Endothelial cell of umbilical vein (primary cell): ENCODE measurements at regions not wholly inside any gene's neighbourhood (a gene's known extent, or its start where the extent isn't known, plus 50 kb on each side); places are given as distances from the start of the nearest gene placed in this dataset.

Source experiments
- BruUV-seq: library from RNA; stranded (reverse); fragments of 400-500 nt; replicated peaks from 2 replicates; lab custom pipeline; 2021; lab: Mats Ljungman, UMichigan
- CTCF ChIA-PET: fragments of 300-600, 350-600 bp; sonication (Branson Sonifier 250); formaldehyde crosslinking; loops from one replicate; lab custom pipeline; 2021; ENCODE audit warnings: antibody characterized with exemption, inconsistent platforms; lab: Charles Lee
- POLR2A ChIA-PET: fragments of 300-600, 350-600 bp; sonication (Branson Sonifier 250); formaldehyde crosslinking; loops from one replicate; lab custom pipeline; 2021; ENCODE audit warnings: antibody characterized with exemption, inconsistent platforms; lab: Charles Lee
- DNase-seq: peaks from one replicate; pipeline ENCODE4 v3.0.0-alpha.2; 2011; ENCODE audit warnings: low read depth, low spot score
- FAIRE-seq: peaks from 2 replicates; lab custom pipeline; 2011; peaks lifted over from hg19 to GRCh38; lab: Jason Lieb, UNC
- H2AFZ ChIP-seq: 2 replicates; pipeline ENCODE4 v1.6.0; 2012; ENCODE audit warnings: low read depth, low read length, control low read depth, inconsistent platforms
- H3K27ac ChIP-seq: 2 replicates; pipeline ENCODE4 v1.5.1; 2011; ENCODE audit warnings: low read depth, mild to moderate bottlenecking, control low read depth, low read length, moderate library complexity; ENCODE audit not compliant: insufficient read depth
- H3K27me3 ChIP-seq, 2 experiments: 2 replicates each; pipeline versions ENCODE4 v1.6.0 to v1.6.1; 2011; ENCODE audit warnings: low read length in 2 of 2, mixed read lengths in 1 of 2; ENCODE audit not compliant: control insufficient read depth in 2 of 2, insufficient read depth in 2 of 2
- H3K36me3 ChIP-seq, 2 experiments: 2 replicates in 1 of 2; 3 replicates in 1 of 2; pipeline ENCODE4 v1.5.1; 2011; ENCODE audit warnings: low read length in 2 of 2, mild to moderate bottlenecking in 1 of 2, moderate library complexity in 1 of 2; ENCODE audit not compliant: control insufficient read depth in 2 of 2, insufficient read depth in 2 of 2; ENCODE audit errors: extremely low read depth in 1 of 2
- H3K4me1 ChIP-seq: 3 replicates; pipeline ENCODE4 v1.5.1; 2011; ENCODE audit warnings: mild to moderate bottlenecking, low read length; ENCODE audit not compliant: control insufficient read depth, insufficient read depth; ENCODE audit errors: extremely low read depth
- H3K4me2 ChIP-seq: 2 replicates; pipeline ENCODE4 v1.6.1; 2011; ENCODE audit warnings: low read length, control low read depth, mixed read lengths; ENCODE audit not compliant: insufficient read depth
- H3K4me3 ChIP-seq, 3 experiments: fragments of 200-600 bp in 1 of 3; sonication (generic), shearing (Covaris generic) in 1 of 3; replicated peaks in 1 of 3; 2 replicates each; pipeline ENCODE4 v1.5.1; 2011 to 2016; ENCODE audit warnings: control low read depth in 3 of 3, low read length in 3 of 3, mild to moderate bottlenecking in 2 of 3, inconsistent platforms in 1 of 3, low read depth in 1 of 3, moderate library complexity in 1 of 3; ENCODE audit not compliant: insufficient read depth in 1 of 3
- H3K79me2 ChIP-seq: 2 replicates; pipeline ENCODE4 v1.6.0; 2012; ENCODE audit warnings: low read length, inconsistent platforms; ENCODE audit not compliant: control insufficient read depth, insufficient read depth
- H3K9ac ChIP-seq: replicated peaks from 2 replicates; pipeline ENCODE3; 2011; ENCODE audit warnings: low read length, control low read depth; ENCODE audit not compliant: insufficient read depth; ENCODE audit errors: extremely low read depth
- H3K9me1 ChIP-seq: replicated peaks from 3 replicates; pipeline ENCODE4 v1.6.0; 2011; ENCODE audit warnings: mild to moderate bottlenecking, low read length; ENCODE audit not compliant: control insufficient read depth, insufficient read depth; ENCODE audit errors: extremely low read depth
- H3K9me3 ChIP-seq: replicated peaks from 2 replicates; pipeline ENCODE4 v1.5.1; 2012; ENCODE audit warnings: low read length, inconsistent platforms; ENCODE audit not compliant: control insufficient read depth, insufficient read depth
- H4K20me1 ChIP-seq: replicated peaks from 2 replicates; pipeline ENCODE3; 2011; ENCODE audit warnings: mild to moderate bottlenecking, low read length; ENCODE audit not compliant: control insufficient read depth, insufficient read depth; ENCODE audit errors: extremely low read depth
- EZH2 ChIP-seq: IDR thresholded peaks from 2 replicates; pipeline ENCODE4 v1.6.1; 2012; ENCODE audit warnings: borderline replicate concordance, low read depth, mild to moderate bottlenecking, moderate library complexity, low read length, inconsistent platforms; ENCODE audit not compliant: severe bottlenecking
- GATA2 ChIP-seq: IDR thresholded peaks from 2 replicates; pipeline ENCODE4 v1.7.0; 2011; ENCODE audit warnings: low read depth, mild to moderate bottlenecking, moderate library complexity, mixed read lengths, low read length; ENCODE audit not compliant: insufficient read length, insufficient read depth
- JUN ChIP-seq: IDR thresholded peaks from 2 replicates; pipeline ENCODE4 v1.6.1; 2011; ENCODE audit warnings: borderline replicate concordance, low read depth; ENCODE audit not compliant: insufficient read length, insufficient read depth
- POLR2A ChIP-seq: IDR thresholded peaks from 2 replicates; pipeline ENCODE4 v1.6.1; 2012; ENCODE audit warnings: low read depth, mild to moderate bottlenecking, control low read depth, low read length
- dilution Hi-C: fragments of 300-500 bp; cut with MboI; formaldehyde crosslinking; loops from one replicate; pipeline ENCODE4 v1.15.0; 2019; ENCODE audit warnings: low sequenced_read_pairs; ENCODE audit not compliant: extremely low pct_ligation_motif_present
- intact Hi-C: fragments of 100-400 bp; cut with micrococcal nuclease; formaldehyde crosslinking; loops from one replicate; pipeline ENCODE4 v1.10.0; 2022
- TF ChIP-seq, protein P1 (sequence below): IDR thresholded peaks from 2 replicates; pipeline ENCODE4 v1.6.1; 2011; ENCODE audit not compliant: insufficient read depth, insufficient read length
- TF ChIP-seq, protein P2 (sequence below), 2 donors: IDR thresholded peaks; 1 replicate in 1 of 2; 2 replicates in 1 of 2; pipeline ENCODE4 v1.5.1; 2011; ENCODE audit warnings: low read length in 2 of 2, mild to moderate bottlenecking in 2 of 2, moderate library complexity in 2 of 2, control low read depth in 1 of 2, inconsistent platforms in 1 of 2, low read depth in 1 of 2; ENCODE audit not compliant: insufficient read depth in 1 of 2; ENCODE audit errors: extremely low read depth in 1 of 2

DNA sequence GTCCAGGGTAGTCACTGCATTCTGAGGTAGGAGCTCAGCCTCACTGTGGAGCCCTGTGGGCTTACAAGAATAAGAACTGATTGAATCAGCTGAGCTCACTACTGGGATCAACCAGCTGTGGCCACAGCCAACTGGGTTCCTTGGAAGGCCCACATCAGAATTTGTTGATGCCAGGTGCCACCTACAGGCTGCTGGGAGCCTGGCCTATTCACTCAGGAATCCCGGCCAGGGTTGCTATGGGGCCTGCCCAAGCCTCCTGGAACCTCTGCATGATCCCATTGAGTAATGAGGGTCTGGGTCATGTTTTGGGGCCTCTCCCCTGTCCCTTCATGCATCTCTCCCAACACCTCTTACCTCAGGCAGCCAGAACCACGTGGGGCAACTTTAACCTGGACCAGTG lies 53.9 kb upstream of the KIAA1210 start:
- ChIA-PET CTCF (interaction anchor here (1.0 kb wide), 1 partner anchor 62 kb away, joined by 11 read pairs; no protein-coding TSS in a partner anchor), POLR2A (no interaction called here)
- TF ChIP-seq POLR2A: no peak
- TF ChIP-seq, protein P1, sequence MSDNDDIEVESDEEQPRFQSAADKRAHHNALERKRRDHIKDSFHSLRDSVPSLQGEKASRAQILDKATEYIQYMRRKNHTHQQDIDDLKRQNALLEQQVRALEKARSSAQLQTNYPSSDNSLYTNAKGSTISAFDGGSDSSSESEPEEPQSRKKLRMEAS: no peak
- TF ChIP-seq, protein P2, sequence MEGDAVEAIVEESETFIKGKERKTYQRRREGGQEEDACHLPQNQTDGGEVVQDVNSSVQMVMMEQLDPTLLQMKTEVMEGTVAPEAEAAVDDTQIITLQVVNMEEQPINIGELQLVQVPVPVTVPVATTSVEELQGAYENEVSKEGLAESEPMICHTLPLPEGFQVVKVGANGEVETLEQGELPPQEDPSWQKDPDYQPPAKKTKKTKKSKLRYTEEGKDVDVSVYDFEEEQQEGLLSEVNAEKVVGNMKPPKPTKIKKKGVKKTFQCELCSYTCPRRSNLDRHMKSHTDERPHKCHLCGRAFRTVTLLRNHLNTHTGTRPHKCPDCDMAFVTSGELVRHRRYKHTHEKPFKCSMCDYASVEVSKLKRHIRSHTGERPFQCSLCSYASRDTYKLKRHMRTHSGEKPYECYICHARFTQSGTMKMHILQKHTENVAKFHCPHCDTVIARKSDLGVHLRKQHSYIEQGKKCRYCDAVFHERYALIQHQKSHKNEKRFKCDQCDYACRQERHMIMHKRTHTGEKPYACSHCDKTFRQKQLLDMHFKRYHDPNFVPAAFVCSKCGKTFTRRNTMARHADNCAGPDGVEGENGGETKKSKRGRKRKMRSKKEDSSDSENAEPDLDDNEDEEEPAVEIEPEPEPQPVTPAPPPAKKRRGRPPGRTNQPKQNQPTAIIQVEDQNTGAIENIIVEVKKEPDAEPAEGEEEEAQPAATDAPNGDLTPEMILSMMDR (IDR thresholded peaks at IDR 0.05; ENCODE audit: extremely low read depth in 1 of 2, insufficient read depth in 1 of 2, low read depth in 1 of 2, low read length in 2 of 2): peak in 1 of 2 donors; percentile 10
- Histone ChIP-seq H3K9me1 (no peaks in the 10 kb centered on the region), H3K27ac (no peak overlapping the region), H3K4me1 (no peaks in the 10 kb centered on the region), H3K4me2 (no peak overlapping the region), H3K4me3 (no peak overlapping the region), H3K36me3 (no peaks in the 10 kb centered on the region), H3K9me3 (no peaks in the 10 kb centered on the region), H3K9ac (no peak overlapping the region), H3K27me3 (no peaks in the 10 kb centered on the region), H2AFZ (no peak overlapping the region), H4K20me1 (no peaks in the 10 kb centered on the region), H3K79me2 (no peaks in the 10 kb centered on the region)
- intact Hi-C loops: loop anchor here (2.0 kb wide), 2 partner anchors 35 to 63 kb away; no protein-coding TSS in a partner anchor
- no peak for DNase-seq
- FAIRE-seq: no peak
- dilution Hi-C loops: no loop called here
- no TSS peak for BruUV-seq

DNA sequence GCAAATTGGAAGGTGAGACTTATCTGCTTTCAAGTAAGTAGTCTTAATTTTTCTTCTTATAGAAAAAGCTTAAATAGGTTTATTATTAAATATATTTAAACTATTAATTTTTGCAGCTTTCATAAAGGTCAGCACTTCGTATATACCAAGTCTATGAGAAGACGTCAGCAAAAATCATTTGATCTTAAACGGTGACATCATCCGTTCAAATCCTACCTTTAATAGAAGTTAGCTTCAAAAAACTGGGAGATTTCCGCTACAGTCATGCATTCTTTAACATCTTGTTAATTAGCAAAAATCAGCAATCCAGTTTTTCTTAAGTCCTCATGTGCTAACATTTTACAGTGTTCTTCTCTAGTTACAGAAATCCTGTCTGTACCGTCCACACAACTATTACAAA lies 49.9 kb upstream of the PGRMC1 start:
- H3K79me2 ChIP-seq: no peaks in the 10 kb centered on the region
- no peaks in the 10 kb centered on the region for H3K4me1 ChIP-seq
- no peak overlapping the region for H3K9ac ChIP-seq
- intact Hi-C loops (no loop called here), dilution Hi-C loops (no loop called here)
- FAIRE-seq (peak; percentile 56), DNase-seq (no peak)
- no peak overlapping the region for H3K4me3 ChIP-seq
- no peak overlapping the region for H3K27ac ChIP-seq
- CTCF ChIA-PET: interaction anchor here (0.6 kb wide), 1 partner anchor 1252 kb away, joined by 6 read pairs; no protein-coding TSS in a partner anchor
- H3K9me3 ChIP-seq: no peaks in the 10 kb centered on the region
- H3K27me3 ChIP-seq: no peaks in the 10 kb centered on the region
- BruUV-seq: no TSS peak
- no peaks in the 10 kb centered on the region for H4K20me1 ChIP-seq
- no peaks in the 10 kb centered on the region for H3K9me1 ChIP-seq
- no peak overlapping the region for H2AFZ ChIP-seq
- TF ChIP-seq EZH2: no peak
- no peak for TF ChIP-seq GATA2
- TF ChIP-seq, protein P2 (IDR thresholded peaks at IDR 0.05; ENCODE audit: extremely low read depth in 1 of 2, insufficient read depth in 1 of 2, low read depth in 1 of 2, low read length in 2 of 2): no peak
- TF ChIP-seq, protein P1: no peak
- no peak for TF ChIP-seq JUN
- no peaks in the 10 kb centered on the region for H3K36me3 ChIP-seq
- no peak overlapping the region for H3K4me2 ChIP-seq
- POLR2A ChIA-PET: no interaction called here
